ENCODE measurements at regions not wholly inside any gene's neighbourhood (a gene's known extent, or its start where the extent isn't known, plus 50 kb on each side); places are given as distances from the start of the nearest gene placed in this dataset.

GRCh38 chr7:81583090-81583489 lies 186.8 kb downstream of the HGF start (continued):
- no peak for TF ChIP-seq ZNF362 (tag by site-specific recombination; IDR thresholded peaks at IDR 0.05)
- no peak for TF ChIP-seq ZBTB26 (tag by site-specific recombination; optimal IDR thresholded peaks at IDR 0.05)
- no peak for TF ChIP-seq ZNF792 (tag by site-specific recombination; IDR thresholded peaks at IDR 0.05)
- no peak for TF ChIP-seq ZNF350 (tag by site-specific recombination; IDR thresholded peaks at IDR 0.05)
- no peak for TF ChIP-seq ZNF19 (tag by site-specific recombination; IDR thresholded peaks at IDR 0.05; ENCODE audit: low read depth)

GRCh38 chr7:81577642-81578340 lies 192.1 kb downstream of the HGF start:
- Histone ChIP-seq H3K4me3 (ENCODE audit: low read depth, low read length) (no peak overlapping the region), H3K4me1 (ENCODE audit: control insufficient read depth, insufficient read depth, low read length) (no peaks in the 10 kb centered on the region), H3K27ac (ENCODE audit: extremely low read depth, low read depth, low read length) (no peak overlapping the region), H3K36me3 (ENCODE audit: control insufficient read depth in 2 of 2, insufficient read depth in 1 of 2, low read length in 2 of 2) (no peaks in the 10 kb centered on the region), H3K9me3 (ENCODE audit: control insufficient read depth, insufficient read depth, low read depth, low read length) (no peaks in the 10 kb centered on the region)
- POLR2A ChIA-PET, result no interaction called here
- TF ChIP-seq PRDM6 (tag by site-specific recombination; IDR thresholded peaks at IDR 0.05), result no peak
- TF ChIP-seq AEBP2 (tag by site-specific recombination; IDR thresholded peaks at IDR 0.05; ENCODE audit: borderline replicate concordance), result no peak
- no peak for TF ChIP-seq ZXDB (tag by site-specific recombination; IDR thresholded peaks at IDR 0.05)
- TF ChIP-seq ZNF133 (tag by site-specific recombination; IDR thresholded peaks at IDR 0.05), result no peak
- TF ChIP-seq ZNF175 (tag by site-specific recombination; IDR thresholded peaks at IDR 0.05), result no peak
- no peak for TF ChIP-seq ZNF571 (tag by site-specific recombination; IDR thresholded peaks at IDR 0.05)
- TF ChIP-seq HIC1 (tag by site-specific recombination; IDR thresholded peaks at IDR 0.05), result no peak
- TF ChIP-seq ZNF639 (tag by site-specific recombination; IDR thresholded peaks at IDR 0.05), result no peak
- no peak for TF ChIP-seq ZNF302 (tag by site-specific recombination; IDR thresholded peaks at IDR 0.05; ENCODE audit: low read depth)
- no peak for TF ChIP-seq ZNF624 (tag by site-specific recombination; IDR thresholded peaks at IDR 0.05)
- TF ChIP-seq IKZF3 (tag by site-specific recombination; IDR thresholded peaks at IDR 0.05), result no peak
- CTCF ChIA-PET, result no interaction called here
